GM10266 (cell line): ENCODE measurements at regions not wholly inside any gene's neighbourhood (a gene's known extent, or its start where the extent isn't known, plus 50 kb on each side); places are given as distances from the start of the nearest gene placed in this dataset.
"Not testable (repeated sequence)": the region's sequence is repeated elsewhere in the genome, so short reads cannot be mapped to it uniquely, and the experiment has no call there.

ENCODE experiments used
- DNase-seq: peaks from one replicate; pipeline ENCODE4 v3.0.0; 2012; ENCODE audit errors: extremely low spot score
- TF ChIP-seq, protein P1 (sequence below): IDR thresholded peaks from 2 replicates; pipeline ENCODE4 v1.5.1; 2012; ENCODE audit warnings: mild to moderate bottlenecking, low read depth; ENCODE audit not compliant: control insufficient read depth, insufficient read depth; ENCODE audit errors: missing control alignments

DNA sequence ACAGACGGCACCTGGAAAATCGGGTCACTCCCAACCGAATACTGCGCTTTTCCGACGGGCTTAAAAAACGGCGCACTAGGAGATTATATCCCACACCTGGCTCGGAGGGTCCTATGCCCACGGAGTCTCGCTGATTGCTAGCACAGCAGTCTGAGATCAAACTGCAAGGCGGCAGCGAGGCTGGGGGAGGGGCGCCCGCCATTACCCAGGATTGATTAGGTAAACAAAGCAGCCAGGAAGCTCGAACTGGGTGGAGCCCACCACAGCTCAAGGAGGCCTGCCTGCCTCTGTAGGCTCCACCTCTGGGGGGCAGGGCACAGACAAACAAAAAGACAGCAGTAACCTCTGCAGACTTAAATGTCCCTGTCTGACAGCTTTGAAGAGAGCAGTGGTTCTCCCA, 64.5 kb downstream of the SLC30A10 start:
- DNase-seq, result not testable (repeated sequence)

DNA sequence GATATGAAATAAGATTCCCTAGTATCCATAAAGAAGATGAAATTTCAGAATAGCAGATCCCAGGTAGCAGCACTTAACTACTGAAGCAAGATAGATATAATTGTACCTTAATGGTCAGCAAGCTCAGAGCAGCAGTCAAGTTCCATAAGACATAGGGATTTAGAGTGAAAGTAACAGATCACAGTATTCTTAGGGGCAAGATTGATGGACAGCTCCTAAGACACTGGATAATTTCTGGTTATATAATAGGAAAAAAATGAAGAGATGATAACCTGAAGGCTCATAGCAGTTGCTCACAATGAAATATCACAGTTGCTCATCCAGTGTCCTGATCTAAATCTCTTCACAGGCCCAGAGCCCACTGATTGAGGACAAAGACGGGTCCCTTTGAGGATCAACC, 66.0 kb downstream of the SLC30A10 start:
- no peak for DNase-seq
- TF ChIP-seq, protein P1, sequence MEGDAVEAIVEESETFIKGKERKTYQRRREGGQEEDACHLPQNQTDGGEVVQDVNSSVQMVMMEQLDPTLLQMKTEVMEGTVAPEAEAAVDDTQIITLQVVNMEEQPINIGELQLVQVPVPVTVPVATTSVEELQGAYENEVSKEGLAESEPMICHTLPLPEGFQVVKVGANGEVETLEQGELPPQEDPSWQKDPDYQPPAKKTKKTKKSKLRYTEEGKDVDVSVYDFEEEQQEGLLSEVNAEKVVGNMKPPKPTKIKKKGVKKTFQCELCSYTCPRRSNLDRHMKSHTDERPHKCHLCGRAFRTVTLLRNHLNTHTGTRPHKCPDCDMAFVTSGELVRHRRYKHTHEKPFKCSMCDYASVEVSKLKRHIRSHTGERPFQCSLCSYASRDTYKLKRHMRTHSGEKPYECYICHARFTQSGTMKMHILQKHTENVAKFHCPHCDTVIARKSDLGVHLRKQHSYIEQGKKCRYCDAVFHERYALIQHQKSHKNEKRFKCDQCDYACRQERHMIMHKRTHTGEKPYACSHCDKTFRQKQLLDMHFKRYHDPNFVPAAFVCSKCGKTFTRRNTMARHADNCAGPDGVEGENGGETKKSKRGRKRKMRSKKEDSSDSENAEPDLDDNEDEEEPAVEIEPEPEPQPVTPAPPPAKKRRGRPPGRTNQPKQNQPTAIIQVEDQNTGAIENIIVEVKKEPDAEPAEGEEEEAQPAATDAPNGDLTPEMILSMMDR, result no peak

DNA sequence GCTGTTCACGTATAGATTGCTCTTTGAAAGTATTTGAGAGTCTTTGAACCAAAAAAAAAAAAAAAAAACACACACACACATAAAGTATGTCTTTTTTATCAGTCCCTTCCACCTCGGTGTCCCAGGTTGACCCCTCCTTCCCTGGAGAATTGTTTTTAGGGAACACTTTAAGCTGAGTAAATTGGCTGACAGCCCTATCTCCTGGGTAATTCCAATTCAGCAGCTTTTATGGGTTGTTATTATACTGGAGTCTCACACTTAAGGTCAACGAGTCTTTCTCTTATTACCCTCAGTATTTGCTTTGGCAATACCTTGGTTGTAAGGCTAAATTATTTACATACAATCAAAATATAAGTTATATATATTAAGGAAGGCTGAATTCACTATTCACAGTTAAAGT, 69.4 kb downstream of the SLC30A10 start:
- no peak for DNase-seq
- TF ChIP-seq, protein P1, result no peak

DNA sequence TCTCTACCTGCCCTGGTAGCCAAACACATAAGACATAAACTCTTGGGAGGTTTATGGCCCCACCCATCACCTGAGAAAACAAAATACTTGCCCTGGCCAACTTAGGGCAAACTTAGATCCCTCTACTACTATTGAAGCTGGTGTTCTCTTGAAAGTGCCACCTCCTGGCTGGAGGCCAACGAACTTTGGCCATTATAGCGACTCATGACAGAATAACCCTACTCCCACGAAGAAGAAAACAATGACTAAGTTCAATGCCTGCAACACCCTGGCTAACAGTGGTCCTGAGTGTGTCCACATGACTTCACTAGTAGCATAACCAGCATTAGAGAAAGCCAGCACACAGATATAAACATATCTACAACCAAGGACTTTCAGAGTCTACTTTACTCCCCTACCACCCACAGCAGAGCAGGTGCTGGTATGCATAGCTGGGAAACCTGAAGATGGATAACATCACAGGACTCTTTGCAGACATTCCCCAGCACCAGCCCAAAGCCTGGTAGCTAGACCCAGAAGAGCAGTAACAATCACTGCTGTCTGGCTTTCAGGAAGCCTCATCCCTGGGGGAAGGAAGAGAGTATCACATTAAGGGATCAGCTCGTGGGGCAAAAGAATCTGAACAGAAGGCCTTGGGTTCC, 81.0 kb downstream of the SLC30A10 start:
- TF ChIP-seq, protein P1, result no peak
- DNase-seq, result no peak

DNA sequence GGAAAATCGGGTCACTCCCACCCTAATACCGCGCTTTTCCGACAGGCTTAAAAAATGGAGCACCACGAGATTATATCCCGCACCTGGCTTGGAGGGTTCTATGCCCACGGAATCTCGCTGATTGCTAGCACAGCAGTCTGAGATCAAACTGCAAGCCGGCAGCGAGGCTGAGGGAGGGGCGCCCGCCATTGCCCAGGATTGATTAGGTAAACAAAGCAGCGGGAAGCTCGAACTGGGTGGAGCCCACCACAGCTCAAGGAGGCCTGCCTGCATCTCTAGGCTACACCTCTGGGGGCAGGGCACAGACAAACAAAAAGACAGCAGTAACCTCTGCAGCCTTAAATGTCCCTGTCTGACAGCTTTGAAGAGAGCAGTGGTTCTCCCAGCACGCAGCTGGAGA, 88.8 kb downstream of the SLC30A10 start:
- not testable (repeated sequence) for DNase-seq

DNA sequence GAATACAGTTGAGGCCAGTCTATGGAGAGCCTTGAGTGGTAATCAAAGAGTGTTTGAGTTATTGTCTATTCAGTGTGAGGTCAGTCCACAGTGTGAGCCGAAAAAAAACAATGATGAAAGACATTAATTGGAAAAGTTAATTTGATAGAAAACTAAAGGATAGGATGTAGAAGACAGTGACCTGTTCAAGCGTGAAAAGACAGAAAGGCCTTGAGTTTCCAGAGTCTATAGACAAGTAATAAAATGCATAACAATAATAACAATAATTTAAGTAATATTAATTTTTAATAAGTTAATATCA, 90.4 kb downstream of the SLC30A10 start:
- TF ChIP-seq, protein P1, result no peak
- DNase-seq, result no peak

DNA sequence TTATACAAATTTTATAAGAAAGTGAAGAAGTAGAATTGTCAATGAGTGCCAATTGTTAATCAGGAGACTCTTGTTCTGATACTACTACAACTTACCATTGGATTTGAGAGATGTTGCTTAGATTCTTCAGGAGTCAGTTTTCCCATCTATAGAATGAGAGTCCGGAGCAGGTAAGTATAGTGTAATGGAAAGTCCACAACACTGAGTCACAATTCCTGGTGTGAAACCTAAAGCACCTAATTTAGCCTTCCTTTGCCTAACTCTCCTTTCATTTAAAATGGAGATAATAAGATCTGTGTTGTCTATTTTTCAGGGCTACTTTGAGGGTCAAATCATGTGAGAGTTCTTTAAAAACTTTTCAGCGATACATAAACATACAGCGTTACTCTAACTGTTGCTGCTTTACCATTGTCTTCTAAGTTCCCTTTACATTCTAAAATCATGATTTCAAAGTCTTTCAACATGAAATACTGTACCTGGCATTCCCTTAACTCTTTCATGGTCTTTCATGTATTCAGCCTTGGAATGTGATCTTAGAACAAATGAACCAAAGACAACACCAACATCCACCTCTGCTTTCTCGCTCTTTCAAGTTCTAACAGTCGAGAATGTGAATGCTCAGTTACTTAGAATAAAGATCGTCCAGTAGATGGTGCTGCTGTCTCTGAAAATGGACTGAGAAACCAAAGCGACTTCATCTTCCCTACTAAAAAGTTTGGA, 90.9 kb downstream of the SLC30A10 start:
- DNase-seq, result peak; percentile 22
- TF ChIP-seq, protein P1, result peak; percentile 50

DNA sequence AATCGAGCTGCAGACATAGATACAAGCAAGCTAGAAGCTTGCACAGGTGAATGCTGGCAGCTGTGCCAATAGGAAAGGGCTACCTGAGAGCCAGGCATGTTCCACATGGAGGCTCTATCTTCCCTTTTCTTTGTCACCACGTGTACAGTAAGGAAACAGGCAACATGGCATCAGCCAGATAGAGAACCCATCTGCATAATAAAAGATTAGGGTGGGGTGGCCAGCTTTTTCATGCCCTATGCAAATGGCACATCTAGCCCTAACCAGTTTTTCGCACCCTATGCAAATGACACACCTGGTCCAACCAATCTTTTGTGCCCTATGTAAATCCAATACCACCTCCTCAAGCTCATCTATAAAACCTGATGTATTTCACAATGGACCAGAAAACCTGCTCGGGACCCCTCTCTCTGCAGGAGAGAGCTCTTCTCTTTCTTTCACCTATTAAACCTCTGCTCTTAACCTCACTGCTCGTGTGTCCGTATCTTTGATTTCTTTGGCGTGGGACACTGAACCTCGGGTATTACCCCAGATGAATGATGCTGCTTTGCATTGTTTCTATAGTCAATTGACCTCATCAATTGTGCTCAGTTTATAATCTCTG, 93.9 kb downstream of the SLC30A10 start:
- TF ChIP-seq, protein P1, result no peak
- no peak for DNase-seq
